Left lung (tissue), 4 donors: ENCODE measurements at regions not wholly inside any gene's neighbourhood (a gene's known extent, or its start where the extent isn't known, plus 50 kb on each side); places are given as distances from the start of the nearest gene placed in this dataset.

ENCODE experiments used
- ATAC-seq: fragments of 200-7000 bp; cut with Tn5 transposase; one replicate; pipeline ENCODE4 v1.9.1; 2020; ENCODE audit warnings: moderate library complexity
- DNase-seq, 4 donors: peaks; one replicate each; pipeline ENCODE4 v3.0.0-alpha.2; 2013 to 2020
- H3K27ac ChIP-seq, 2 donors: fragments of 200-600 bp; sonication (generic) in 1 of 2; one replicate each; pipeline versions ENCODE4 v1.5.0 to v1.8.0; 2020 to 2021
- H3K27me3 ChIP-seq, 2 donors: fragments of 200-600 bp; sonication (generic) in 1 of 2; one replicate each; pipeline versions ENCODE4 v1.5.0 to v1.8.0; 2020 to 2021
- H3K36me3 ChIP-seq, 2 donors: fragments of 200-600 bp; sonication (generic) in 1 of 2; one replicate each; pipeline versions ENCODE4 v1.5.0 to v1.8.0; 2020 to 2021
- H3K4me1 ChIP-seq, 2 donors: fragments of 200-600 bp; one replicate each; pipeline ENCODE4 v1.8.0; 2021
- H3K4me3 ChIP-seq, 2 donors: fragments of 200-600 bp; sonication (generic) in 1 of 2; one replicate each; pipeline versions ENCODE4 v1.5.0 to v1.8.0; 2020 to 2021; ENCODE audit warnings: mild to moderate bottlenecking in 1 of 2
- H3K9me3 ChIP-seq, 2 donors: fragments of 200-600 bp; sonication (generic) in 1 of 2; one replicate each; pipeline versions ENCODE4 v1.5.0 to v1.8.0; 2020 to 2021
- intact Hi-C, 2 donors: fragments of 100-400 bp; cut with DNase I; formaldehyde crosslinking; loops; one replicate each; pipeline versions ENCODE4 v1.11.2 to v1.14.2; 2022
- TF ChIP-seq, protein P1 (sequence below), 2 donors: fragments of 200-600 bp; sonication (generic) in 1 of 2; IDR thresholded peaks; one replicate each; pipeline versions ENCODE4 v1.5.0 to v1.8.0; 2021; ENCODE audit warnings: antibody characterized with exemption in 2 of 2
- donor health status: DM: no; HTN: yes; CAD: no.
- donor health status: DM: no; HTN: no; CAD: no.

DNA sequence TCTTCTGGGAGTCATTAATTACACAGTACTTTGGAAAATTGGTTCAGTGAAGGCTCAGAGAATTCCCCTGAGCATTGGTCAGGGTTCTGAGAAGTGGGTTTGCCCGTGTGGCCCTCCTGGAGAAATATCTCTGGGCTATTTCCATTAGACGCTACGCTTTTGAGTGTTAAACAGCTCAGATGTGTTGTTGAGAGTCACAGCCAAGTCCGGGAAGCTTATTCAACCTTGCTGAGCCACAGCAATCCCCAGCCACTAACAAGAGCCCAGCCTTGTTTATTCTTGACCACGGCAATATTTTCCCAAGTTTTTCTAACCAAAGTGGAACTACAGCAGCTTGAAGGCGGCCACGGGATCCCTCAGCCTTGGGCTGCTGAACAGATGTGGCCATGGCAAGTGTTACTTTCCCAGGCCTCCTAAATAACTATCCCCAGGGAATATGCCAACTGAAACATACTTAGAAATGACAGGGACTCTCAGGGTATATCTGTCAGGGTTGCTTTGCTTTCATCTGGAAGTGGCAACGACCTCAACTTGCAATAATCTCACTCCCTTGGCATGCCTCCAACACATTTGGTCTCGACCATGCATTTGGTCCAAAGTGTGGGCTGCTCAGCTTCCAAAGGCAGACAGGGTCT, 214.7 kb downstream of the EMX2 start:
- Histone ChIP-seq H3K36me3 (no peaks in the 10 kb centered on the region), H3K27ac (no peak overlapping the region), H3K4me1 (no peaks in the 10 kb centered on the region), H3K27me3 (peaks cover 0 to 27% of the 10 kb centered on the region in 2 donors), H3K9me3 (no peaks in the 10 kb centered on the region), H3K4me3 (no peak overlapping the region)
- TF ChIP-seq, protein P1, sequence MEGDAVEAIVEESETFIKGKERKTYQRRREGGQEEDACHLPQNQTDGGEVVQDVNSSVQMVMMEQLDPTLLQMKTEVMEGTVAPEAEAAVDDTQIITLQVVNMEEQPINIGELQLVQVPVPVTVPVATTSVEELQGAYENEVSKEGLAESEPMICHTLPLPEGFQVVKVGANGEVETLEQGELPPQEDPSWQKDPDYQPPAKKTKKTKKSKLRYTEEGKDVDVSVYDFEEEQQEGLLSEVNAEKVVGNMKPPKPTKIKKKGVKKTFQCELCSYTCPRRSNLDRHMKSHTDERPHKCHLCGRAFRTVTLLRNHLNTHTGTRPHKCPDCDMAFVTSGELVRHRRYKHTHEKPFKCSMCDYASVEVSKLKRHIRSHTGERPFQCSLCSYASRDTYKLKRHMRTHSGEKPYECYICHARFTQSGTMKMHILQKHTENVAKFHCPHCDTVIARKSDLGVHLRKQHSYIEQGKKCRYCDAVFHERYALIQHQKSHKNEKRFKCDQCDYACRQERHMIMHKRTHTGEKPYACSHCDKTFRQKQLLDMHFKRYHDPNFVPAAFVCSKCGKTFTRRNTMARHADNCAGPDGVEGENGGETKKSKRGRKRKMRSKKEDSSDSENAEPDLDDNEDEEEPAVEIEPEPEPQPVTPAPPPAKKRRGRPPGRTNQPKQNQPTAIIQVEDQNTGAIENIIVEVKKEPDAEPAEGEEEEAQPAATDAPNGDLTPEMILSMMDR (IDR thresholded peaks at IDR 0.05) = no peak
- no peak for ATAC-seq
- no peak for DNase-seq
- intact Hi-C loops = no loop called here

DNA sequence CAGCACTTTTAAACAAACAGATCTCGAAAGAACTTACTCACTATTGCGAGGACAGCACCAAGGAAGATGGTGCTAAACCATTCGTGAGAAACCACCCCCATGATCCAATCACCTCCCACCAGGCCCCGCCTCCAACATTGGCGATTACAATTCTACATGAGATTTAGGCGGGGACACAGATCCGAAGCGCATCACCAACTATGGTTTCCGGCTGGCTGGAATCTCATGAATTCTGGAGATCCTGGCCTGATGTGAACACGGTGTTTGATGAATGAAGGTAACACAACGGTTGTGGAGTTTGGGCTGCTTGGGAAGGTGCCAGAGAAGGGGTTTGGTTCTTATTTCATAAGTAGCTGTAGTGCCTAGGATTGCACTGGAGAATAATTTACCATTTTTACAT, 216.7 kb downstream of the EMX2 start:
- Histone ChIP-seq H3K36me3 (no peaks in the 10 kb centered on the region), H3K27ac (no peak overlapping the region), H3K27me3 (peaks cover 0 to 42% of the 10 kb centered on the region in 2 donors), H3K4me3 (no peak overlapping the region), H3K9me3 (no peaks in the 10 kb centered on the region), H3K4me1 (no peaks in the 10 kb centered on the region)
- DNase-seq (no peak), ATAC-seq (no peak)
- TF ChIP-seq, protein P1 (IDR thresholded peaks at IDR 0.05) = no peak
- intact Hi-C loops = no loop called here

DNA sequence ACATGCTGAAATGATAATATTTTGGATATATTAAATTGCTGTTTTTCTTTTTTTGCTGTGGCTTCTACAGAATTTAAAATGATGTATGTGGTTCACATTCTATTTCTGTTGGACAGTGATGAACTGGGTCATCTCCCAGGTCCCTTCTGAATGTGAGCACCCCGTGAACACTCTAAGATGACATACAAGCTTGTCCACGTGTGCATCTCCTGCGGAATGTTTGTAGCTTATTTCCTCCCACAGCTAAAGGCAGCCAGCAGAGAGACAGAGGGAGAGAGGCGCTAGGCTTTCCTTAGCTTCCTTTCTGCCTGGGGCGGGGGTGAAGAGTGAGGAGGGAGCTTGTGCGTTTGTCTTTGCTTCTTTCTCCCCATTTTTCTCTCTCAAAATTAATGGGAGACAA, 219.1 kb downstream of the EMX2 start:
- Histone ChIP-seq H3K27ac (no peak overlapping the region), H3K27me3 (peaks cover 0 to 36% of the 10 kb centered on the region in 2 donors), H3K9me3 (no peaks in the 10 kb centered on the region), H3K4me3 (no peak overlapping the region), H3K36me3 (no peaks in the 10 kb centered on the region), H3K4me1 (no peaks in the 10 kb centered on the region)
- ATAC-seq (no peak), DNase-seq (no peak)
- intact Hi-C loops = no loop called here
- TF ChIP-seq, protein P1 (IDR thresholded peaks at IDR 0.05) = no peak

DNA sequence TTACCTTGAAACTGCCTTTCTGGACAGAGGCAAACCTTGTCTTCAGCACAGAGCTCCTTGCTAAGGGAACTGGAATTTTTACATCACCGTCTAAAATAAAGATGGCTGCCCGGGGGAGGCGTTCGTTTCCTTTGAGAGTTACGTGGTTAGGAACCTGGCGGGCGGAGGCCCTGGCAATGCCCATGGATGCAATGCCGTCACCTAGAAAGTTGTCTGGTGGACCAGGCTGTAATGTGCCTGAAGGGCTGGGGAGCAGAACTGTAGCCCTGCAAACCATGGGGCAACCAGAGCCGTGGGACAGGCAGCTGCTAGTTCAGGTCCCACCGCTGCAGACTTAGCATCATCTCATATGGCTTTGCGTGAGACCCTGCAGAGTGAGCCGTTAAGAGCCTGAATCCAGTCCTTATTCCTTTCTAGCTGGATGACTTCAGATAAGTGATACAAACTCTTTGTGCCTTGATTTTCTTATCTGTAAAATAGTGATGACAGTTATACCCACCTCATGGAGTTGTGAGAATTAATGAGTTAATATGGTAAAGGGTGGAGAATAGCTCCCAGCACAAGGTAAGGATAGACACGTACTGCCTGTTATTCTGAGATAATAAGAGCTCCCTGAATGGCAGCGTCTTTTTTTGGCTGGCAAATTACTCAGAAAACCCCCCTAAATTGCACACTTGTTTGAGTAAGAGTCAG, 219.7 kb downstream of the EMX2 start:
- DNase-seq (no peak), ATAC-seq (no peak)
- no peak overlapping the region for H3K4me3 ChIP-seq
- H3K9me3 ChIP-seq = no peaks in the 10 kb centered on the region
- intact Hi-C loops = no loop called here
- H3K4me1 ChIP-seq = no peaks in the 10 kb centered on the region
- peaks cover 0 to 36% of the 10 kb centered on the region in 2 donors for H3K27me3 ChIP-seq
- TF ChIP-seq, protein P1 (IDR thresholded peaks at IDR 0.05) = no peak
- H3K36me3 ChIP-seq = no peaks in the 10 kb centered on the region
- H3K27ac ChIP-seq = no peak overlapping the region

DNA sequence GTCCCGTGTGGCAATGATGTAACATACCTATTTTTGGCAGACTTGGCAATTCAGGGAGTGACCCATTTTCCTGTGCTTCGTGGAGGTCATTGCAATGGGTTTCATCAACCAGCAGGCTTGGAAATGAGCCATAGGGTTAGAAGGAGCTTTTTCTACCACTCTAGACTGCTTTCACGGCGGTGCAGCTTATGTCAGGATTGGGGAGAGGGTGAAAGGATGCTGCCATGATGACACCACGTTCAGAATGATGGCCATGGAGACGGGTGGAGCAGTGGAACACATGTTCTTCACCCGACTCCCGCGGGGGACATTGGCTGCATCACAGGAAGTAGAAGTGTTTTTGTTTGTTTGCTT, 220.2 kb downstream of the EMX2 start:
- intact Hi-C loops = no loop called here
- Histone ChIP-seq H3K4me3 (no peak overlapping the region), H3K9me3 (no peaks in the 10 kb centered on the region), H3K4me1 (no peaks in the 10 kb centered on the region), H3K27me3 (peaks cover 0 to 36% of the 10 kb centered on the region in 2 donors), H3K27ac (no peak overlapping the region), H3K36me3 (no peaks in the 10 kb centered on the region)
- DNase-seq = no peak
- no peak for ATAC-seq
- TF ChIP-seq, protein P1 (IDR thresholded peaks at IDR 0.05) = no peak
